Lung (tissue), 11 donors: ENCODE measurements at regions not wholly inside any gene's neighbourhood (a gene's known extent, or its start where the extent isn't known, plus 50 kb on each side); places are given as distances from the start of the nearest gene placed in this dataset.

ENCODE experiments used
- ATAC-seq: fragments of 200-7000 bp; cut with Tn5 transposase; one replicate; pipeline ENCODE4 v1.9.1; 2020; ENCODE audit warnings: moderate number of reproducible peaks; ENCODE audit not compliant: insufficient read depth, low FRiP score
- DNase-seq, 3 donors: peaks; one replicate each; pipeline ENCODE4 v3.0.0-alpha.2; 2013 to 2017
- H3K27ac ChIP-seq, 2 donors: one replicate each; pipeline ENCODE4 v1.5.1; 2013; ENCODE audit warnings: mild to moderate bottlenecking in 2 of 2, moderate library complexity in 2 of 2, control low read depth in 1 of 2, inconsistent platforms in 1 of 2, low read depth in 1 of 2, low read length in 1 of 2
- H3K27me3 ChIP-seq, 3 donors: one replicate each; pipeline ENCODE4 v1.5.1; 2013; ENCODE audit warnings: low read length in 2 of 3; ENCODE audit not compliant: control insufficient read depth in 3 of 3, insufficient read depth in 3 of 3
- H3K36me3 ChIP-seq, 4 donors: one replicate each; pipeline ENCODE4 v1.5.1; 2013; ENCODE audit warnings: low read length in 4 of 4, mild to moderate bottlenecking in 1 of 4, moderate library complexity in 1 of 4; ENCODE audit not compliant: control insufficient read depth in 4 of 4, insufficient read depth in 4 of 4
- H3K4me1 ChIP-seq, 5 donors: one replicate each; pipeline ENCODE4 v1.5.1; 2013; ENCODE audit warnings: low read length in 5 of 5, mild to moderate bottlenecking in 2 of 5, moderate library complexity in 1 of 5; ENCODE audit not compliant: control insufficient read depth in 5 of 5, insufficient read depth in 5 of 5
- H3K4me3 ChIP-seq: one replicate; pipeline ENCODE4 v1.5.1; 2013; ENCODE audit warnings: mild to moderate bottlenecking, control low read depth, moderate library complexity
- H3K9ac ChIP-seq, 2 donors: one replicate each; pipeline ENCODE4 v1.5.1; 2013; ENCODE audit warnings: low read length in 2 of 2, control low read depth in 1 of 2; ENCODE audit not compliant: insufficient read depth in 1 of 2
- H3K9me3 ChIP-seq, 4 donors: one replicate each; pipeline ENCODE4 v1.5.1; 2013; ENCODE audit warnings: low read length in 3 of 4, mild to moderate bottlenecking in 1 of 4, moderate library complexity in 1 of 4; ENCODE audit not compliant: control insufficient read depth in 4 of 4, insufficient read depth in 3 of 4
- WGBS, 2 donors: extraction: QIAGEN DNeasy Blood & Tissue Kit; methylation state at CpG; one replicate each; pipeline ENCODE4 v1.1.7; 2013; 5-methylcytosine and 5-hydroxymethylcytosine counted together
- TF ChIP-seq, protein P1 (sequence below): IDR thresholded peaks from 2 replicates; pipeline ENCODE4 v1.5.1; 2012; ENCODE audit warnings: mild to moderate bottlenecking; ENCODE audit errors: control extremely low read depth, extremely low read depth
- donor health status: control.
- donor health status: control.
- donor health status: Bipolar disorder and iron deficiency.
- donor health status: healthy.
- donor health status: DM: yes; HTN: yes; CAD: no.

DNA sequence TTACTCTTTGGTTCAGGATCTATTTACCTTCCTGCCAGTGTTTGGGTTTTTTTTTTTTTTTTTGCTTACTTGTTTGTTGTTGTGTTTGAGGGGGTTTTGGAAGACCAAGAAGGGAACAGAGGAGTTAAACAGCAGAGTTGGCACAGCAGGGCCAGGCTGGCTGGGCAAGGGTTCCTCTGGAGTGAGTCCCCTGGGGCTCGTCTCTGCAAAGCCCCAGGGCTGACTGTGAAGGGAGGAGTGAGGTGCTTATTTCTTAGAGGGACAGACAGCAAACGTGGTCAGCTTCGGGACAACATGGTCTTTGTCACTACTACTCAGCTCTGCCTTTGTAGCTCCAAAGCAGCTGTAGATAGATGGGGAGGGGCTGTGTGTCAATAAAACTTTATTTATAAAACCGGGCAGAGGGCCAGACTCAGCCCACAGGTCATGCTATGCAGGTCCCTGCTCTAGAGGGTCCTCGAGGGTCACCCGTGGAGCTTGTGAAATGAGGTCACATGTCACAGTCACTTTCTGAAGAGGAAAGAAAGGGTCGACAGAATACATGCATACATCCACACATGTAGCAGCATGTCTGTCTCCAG, 1404.7 kb downstream of the BRD1 start:
- Histone ChIP-seq H3K27me3 (no peaks in the 10 kb centered on the region), H3K4me3 (no peak overlapping the region), H3K27ac (no peak overlapping the region), H3K4me1 (no peaks in the 10 kb centered on the region), H3K9ac (no peak overlapping the region), H3K9me3 (no peaks in the 10 kb centered on the region), H3K36me3 (no peaks in the 10 kb centered on the region)
- TF ChIP-seq, protein P1, sequence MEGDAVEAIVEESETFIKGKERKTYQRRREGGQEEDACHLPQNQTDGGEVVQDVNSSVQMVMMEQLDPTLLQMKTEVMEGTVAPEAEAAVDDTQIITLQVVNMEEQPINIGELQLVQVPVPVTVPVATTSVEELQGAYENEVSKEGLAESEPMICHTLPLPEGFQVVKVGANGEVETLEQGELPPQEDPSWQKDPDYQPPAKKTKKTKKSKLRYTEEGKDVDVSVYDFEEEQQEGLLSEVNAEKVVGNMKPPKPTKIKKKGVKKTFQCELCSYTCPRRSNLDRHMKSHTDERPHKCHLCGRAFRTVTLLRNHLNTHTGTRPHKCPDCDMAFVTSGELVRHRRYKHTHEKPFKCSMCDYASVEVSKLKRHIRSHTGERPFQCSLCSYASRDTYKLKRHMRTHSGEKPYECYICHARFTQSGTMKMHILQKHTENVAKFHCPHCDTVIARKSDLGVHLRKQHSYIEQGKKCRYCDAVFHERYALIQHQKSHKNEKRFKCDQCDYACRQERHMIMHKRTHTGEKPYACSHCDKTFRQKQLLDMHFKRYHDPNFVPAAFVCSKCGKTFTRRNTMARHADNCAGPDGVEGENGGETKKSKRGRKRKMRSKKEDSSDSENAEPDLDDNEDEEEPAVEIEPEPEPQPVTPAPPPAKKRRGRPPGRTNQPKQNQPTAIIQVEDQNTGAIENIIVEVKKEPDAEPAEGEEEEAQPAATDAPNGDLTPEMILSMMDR: no peak
- ATAC-seq (no peak), DNase-seq (no peak)
- 69 to 82% methylated on average over 7 of the region's 7 CpGs for WGBS, 2 donors

DNA sequence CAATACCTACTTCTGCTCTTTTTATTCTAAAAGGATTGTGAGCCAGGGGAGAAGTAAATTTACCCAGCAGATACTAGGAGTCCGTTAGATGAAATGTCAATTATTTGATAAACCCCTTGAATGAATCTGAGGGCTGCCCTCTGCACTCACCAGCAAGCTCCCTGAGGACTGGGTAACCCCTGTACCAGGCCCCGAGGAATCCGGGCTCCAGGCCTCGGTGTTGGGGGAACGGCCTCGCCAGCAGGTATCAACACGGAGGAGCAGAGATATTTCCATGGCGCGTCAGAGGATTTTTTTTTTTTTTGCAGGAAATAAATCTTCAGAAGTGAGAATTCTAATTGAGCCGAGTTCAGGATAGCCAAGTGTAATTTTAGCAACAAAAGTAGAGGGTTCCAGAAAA, 1408.8 kb downstream of the BRD1 start:
- H3K9ac ChIP-seq: no peak overlapping the region
- H3K27me3 ChIP-seq: no peaks in the 10 kb centered on the region
- no peak overlapping the region for H3K4me3 ChIP-seq
- H3K27ac ChIP-seq: no peak overlapping the region
- WGBS, 2 donors: 90 to 92% methylated on average over 10 of the region's 10 CpGs
- TF ChIP-seq, protein P1: no peak
- no peak for ATAC-seq
- no peak for DNase-seq
- H3K9me3 ChIP-seq: no peaks in the 10 kb centered on the region
- peaks cover 0 to 7% (median 2%) of the 10 kb centered on the region in 5 donors for H3K4me1 ChIP-seq
- H3K36me3 ChIP-seq: no peaks in the 10 kb centered on the region

DNA sequence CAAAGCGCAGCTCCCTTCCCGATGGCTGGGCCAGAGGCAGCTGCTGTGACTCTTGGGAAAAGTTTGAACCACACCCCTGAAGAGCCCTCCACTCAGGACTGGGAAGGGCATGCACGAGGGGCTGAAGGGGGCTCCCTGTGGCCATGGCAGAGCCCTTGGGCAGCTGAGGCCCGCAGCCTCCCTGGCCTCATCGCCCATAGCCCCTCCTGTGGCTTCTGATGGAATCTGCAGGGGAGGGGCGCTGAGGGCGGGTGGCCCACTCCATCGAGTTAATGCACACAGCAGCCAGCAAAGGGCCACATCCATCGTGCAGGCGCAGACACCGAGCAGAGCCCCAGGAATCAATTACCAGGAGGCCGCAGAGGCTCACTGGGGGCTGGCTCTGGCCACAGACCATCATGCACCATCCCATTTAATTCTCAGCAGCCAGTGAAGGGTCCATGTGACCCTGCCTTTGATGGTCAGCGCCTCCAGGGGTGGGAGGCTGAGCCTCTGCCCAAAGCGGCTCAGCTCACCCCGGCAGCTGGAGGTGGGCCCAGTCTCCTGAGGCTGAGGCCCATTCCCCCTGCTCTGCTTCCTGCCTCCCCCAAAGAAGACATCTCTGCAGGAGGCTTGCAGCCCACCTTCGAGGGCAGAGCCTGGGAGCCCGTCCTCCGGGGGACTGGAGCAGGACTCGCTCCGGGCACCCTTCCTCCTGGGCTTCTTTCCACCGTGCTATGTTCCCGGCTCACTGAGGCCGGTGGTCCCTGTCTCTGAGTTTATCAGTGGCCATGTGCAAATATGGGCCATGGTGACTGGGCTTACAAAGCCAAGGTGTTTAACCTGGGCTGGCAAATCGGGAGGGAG, 1410.2 kb downstream of the BRD1 start:
- 84 to 86% methylated on average over 23 to 24 of the region's 24 CpGs for WGBS, 2 donors
- no peak overlapping the region for H3K27ac ChIP-seq
- no peak for DNase-seq
- H3K36me3 ChIP-seq: no peaks in the 10 kb centered on the region
- no peak for ATAC-seq
- H3K27me3 ChIP-seq: no peaks in the 10 kb centered on the region
- peaks cover 0 to 7% (median 2%) of the 10 kb centered on the region in 5 donors for H3K4me1 ChIP-seq
- TF ChIP-seq, protein P1: no peak
- no peak overlapping the region for H3K4me3 ChIP-seq
- H3K9me3 ChIP-seq: no peaks in the 10 kb centered on the region
- H3K9ac ChIP-seq: no peak overlapping the region
